HUES48 (cell line): ENCODE measurements at regions not wholly inside any gene's neighbourhood (a gene's known extent, or its start where the extent isn't known, plus 50 kb on each side); places are given as distances from the start of the nearest gene placed in this dataset.

ENCODE experiments used
- H3K27ac ChIP-seq: one replicate; pipeline ENCODE4 v1.7.0; 2013; ENCODE audit warnings: low read depth, low read length, inconsistent platforms
- H3K27me3 ChIP-seq: 2 replicates; pipeline ENCODE4 v1.6.1; 2013; ENCODE audit warnings: mild to moderate bottlenecking, low read length; ENCODE audit not compliant: control insufficient read depth, insufficient read depth
- H3K36me3 ChIP-seq: 2 replicates; pipeline ENCODE4 v1.6.1; 2013; ENCODE audit warnings: low read length; ENCODE audit not compliant: control insufficient read depth, insufficient read depth
- H3K4me1 ChIP-seq: 2 replicates; pipeline ENCODE4 v1.6.1; 2013; ENCODE audit warnings: mild to moderate bottlenecking, low read length; ENCODE audit not compliant: control insufficient read depth, insufficient read depth
- H3K4me3 ChIP-seq: 2 replicates; pipeline ENCODE4 v1.5.1; 2013; ENCODE audit warnings: mild to moderate bottlenecking, low read depth, low read length
- H3K9ac ChIP-seq: 2 replicates; pipeline ENCODE4 v1.6.1; 2013; ENCODE audit warnings: mild to moderate bottlenecking, low read depth, low read length, moderate library complexity
- H3K9me3 ChIP-seq: 2 replicates; pipeline ENCODE4 v1.6.1; 2013; ENCODE audit warnings: low read length; ENCODE audit not compliant: control insufficient read depth, insufficient read depth

- Histone ChIP-seq H3K27me3 (no peaks in the 10 kb centered on the region), H3K27ac (no peak overlapping the region), H3K4me3 (no peak overlapping the region), H3K9ac (no peak overlapping the region), H3K36me3 (no peaks in the 10 kb centered on the region), H3K9me3 (peaks cover 21% of the 10 kb centered on the region), H3K4me1 (no peaks in the 10 kb centered on the region)
Observed at GRCh38 chr1:2891923-2892448, 90.5 kb upstream of the TTC34 start.

DNA sequence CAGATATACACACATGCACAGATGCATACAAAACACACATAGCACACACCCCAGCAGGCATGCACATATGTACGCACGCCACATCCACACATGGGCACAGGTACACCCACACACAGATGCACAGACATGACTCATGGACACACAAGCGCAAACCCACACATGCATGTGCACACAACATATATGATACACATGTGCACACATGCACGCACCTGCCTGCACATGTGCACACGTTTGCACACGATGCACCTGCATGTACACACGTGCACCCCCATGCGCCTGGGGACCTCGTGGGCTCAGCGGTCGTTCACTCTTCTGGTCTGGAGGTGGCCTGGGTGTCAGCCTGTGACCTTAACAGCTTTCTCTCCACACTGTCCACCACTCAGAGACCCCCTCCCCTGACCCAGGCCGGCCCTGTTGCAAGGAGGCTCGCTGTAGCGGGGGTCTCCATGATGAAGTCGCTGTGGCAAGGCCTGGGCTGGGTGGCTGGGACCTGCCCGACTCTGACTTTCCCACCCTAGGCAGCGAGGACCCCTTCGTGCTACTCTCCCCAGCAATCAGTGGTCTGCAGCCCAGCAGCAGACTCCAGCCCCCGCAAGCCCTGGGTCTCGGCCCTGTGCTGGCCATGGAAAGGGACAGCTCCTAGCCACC lies 92.1 kb upstream of the TTC34 start:
- H3K27ac ChIP-seq: no peak overlapping the region
- no peaks in the 10 kb centered on the region for H3K36me3 ChIP-seq
- H3K27me3 ChIP-seq: no peaks in the 10 kb centered on the region
- H3K4me1 ChIP-seq: no peaks in the 10 kb centered on the region
- H3K9ac ChIP-seq: no peak overlapping the region
- H3K9me3 ChIP-seq: peaks cover 26% of the 10 kb centered on the region
- H3K4me3 ChIP-seq: no peak overlapping the region

DNA sequence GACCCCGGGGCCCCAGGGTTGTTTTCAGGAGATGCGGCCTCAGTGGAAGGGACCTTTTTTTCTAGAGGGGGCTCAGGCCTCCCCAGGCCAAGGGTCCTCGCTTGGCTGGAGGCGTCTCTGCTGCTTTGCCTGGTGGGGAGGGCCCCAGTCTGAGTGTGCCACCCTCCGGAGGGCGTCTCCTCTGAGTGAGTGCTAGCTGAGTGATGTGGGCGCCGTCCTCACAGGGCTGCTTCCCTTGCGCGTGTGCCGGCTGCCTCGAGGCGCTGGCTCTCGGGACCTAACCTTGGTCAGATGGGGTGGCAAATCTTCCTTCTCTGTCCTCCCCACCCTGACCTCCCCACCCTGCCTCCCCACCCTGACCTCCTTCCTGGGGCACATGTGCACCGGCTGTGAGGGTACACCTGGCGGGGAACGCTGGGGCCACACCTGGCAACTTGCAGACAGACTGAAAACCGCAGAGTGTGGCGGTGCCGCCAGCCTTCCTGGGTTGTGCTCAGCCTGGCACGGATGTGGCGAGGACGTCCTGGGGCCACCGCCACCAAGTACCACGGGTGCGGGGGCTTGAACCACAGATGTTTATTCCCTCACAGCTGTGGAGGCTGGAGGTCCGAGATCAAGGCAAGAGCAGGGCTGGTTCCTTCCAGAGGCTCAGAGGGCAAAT lies 93.0 kb upstream of the TTC34 start:
- H3K9ac ChIP-seq: no peak overlapping the region
- H3K9me3 ChIP-seq: peaks cover 28% of the 10 kb centered on the region
- no peak overlapping the region for H3K4me3 ChIP-seq
- no peaks in the 10 kb centered on the region for H3K36me3 ChIP-seq
- no peak overlapping the region for H3K27ac ChIP-seq
- H3K27me3 ChIP-seq: no peaks in the 10 kb centered on the region
- no peaks in the 10 kb centered on the region for H3K4me1 ChIP-seq

DNA sequence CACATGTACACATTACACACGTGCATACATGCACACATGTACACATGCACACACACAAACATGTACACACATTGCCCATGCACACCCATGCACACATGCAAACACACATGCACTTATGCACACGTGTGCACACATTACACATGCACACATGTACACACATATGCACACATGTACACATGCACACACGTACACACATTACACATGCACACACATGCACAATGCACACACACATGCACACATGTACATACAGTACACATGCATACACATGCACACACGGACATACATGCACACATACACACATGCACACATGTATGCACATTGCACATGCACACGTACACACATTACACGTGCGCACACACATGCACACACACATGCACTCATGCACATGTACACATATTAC lies 95.3 kb upstream of the TTC34 start:
- no peak overlapping the region for H3K9ac ChIP-seq
- peaks cover 42% of the 10 kb centered on the region for H3K9me3 ChIP-seq
- H3K4me1 ChIP-seq: no peaks in the 10 kb centered on the region
- H3K4me3 ChIP-seq: no peak overlapping the region; the same call in 1 of the 2 replicates
- no peak overlapping the region for H3K27ac ChIP-seq
- H3K36me3 ChIP-seq: no peaks in the 10 kb centered on the region
- H3K27me3 ChIP-seq: no peaks in the 10 kb centered on the region

DNA sequence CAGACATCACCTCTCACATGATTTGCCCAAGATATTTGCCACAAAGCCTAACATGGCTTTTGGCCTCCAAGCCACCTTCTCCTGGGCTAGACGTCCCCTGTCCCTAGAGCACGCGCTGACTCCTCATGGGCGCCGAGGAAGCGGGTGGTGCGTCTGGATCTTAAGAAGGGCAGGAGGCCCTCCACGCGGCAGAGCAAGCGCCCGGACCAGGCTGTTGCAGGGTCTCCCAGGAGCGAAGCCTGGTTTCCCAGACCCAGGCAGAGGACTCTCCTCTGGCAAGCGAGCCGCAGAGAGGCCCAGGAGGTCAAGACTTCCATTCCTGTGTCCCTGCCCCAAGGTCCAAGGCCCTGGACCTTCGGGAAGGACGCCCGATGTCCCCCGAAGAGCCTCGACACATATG lies 101.7 kb upstream of the TTC34 start:
- Histone ChIP-seq H3K9ac (no peak overlapping the region), H3K36me3 (no peaks in the 10 kb centered on the region), H3K4me1 (no peaks in the 10 kb centered on the region), H3K27ac (no peak overlapping the region), H3K9me3 (peaks cover 18% of the 10 kb centered on the region), H3K4me3 (no peak overlapping the region), H3K27me3 (no peaks in the 10 kb centered on the region)

GRCh38 chr1:2904191-2904590 lies 102.7 kb upstream of the TTC34 start:
- Histone ChIP-seq H3K4me3 (no peak overlapping the region), H3K4me1 (no peaks in the 10 kb centered on the region), H3K9ac (no peak overlapping the region), H3K27ac (no peak overlapping the region), H3K9me3 (peaks cover 18% of the 10 kb centered on the region), H3K36me3 (no peaks in the 10 kb centered on the region), H3K27me3 (no peaks in the 10 kb centered on the region)

GRCh38 chr1:2905356-2905755 lies 103.9 kb upstream of the TTC34 start:
- no peak overlapping the region for H3K4me3 ChIP-seq
- peaks cover 8% of the 10 kb centered on the region for H3K9me3 ChIP-seq
- no peak overlapping the region for H3K9ac ChIP-seq
- H3K27ac ChIP-seq: no peak overlapping the region
- H3K27me3 ChIP-seq: no peaks in the 10 kb centered on the region
- no peaks in the 10 kb centered on the region for H3K36me3 ChIP-seq
- H3K4me1 ChIP-seq: no peaks in the 10 kb centered on the region

- no peaks in the 10 kb centered on the region for H3K4me1 ChIP-seq
- no peaks in the 10 kb centered on the region for H3K36me3 ChIP-seq
- H3K27ac ChIP-seq: no peak overlapping the region
- no peak overlapping the region for H3K9ac ChIP-seq
- peaks cover 7% of the 10 kb centered on the region; the same call in 1 of the 2 replicates for H3K9me3 ChIP-seq
- no peak overlapping the region for H3K4me3 ChIP-seq
- H3K27me3 ChIP-seq: no peaks in the 10 kb centered on the region
Observed at GRCh38 chr1:2906085-2906484, 104.6 kb upstream of the TTC34 start.

DNA sequence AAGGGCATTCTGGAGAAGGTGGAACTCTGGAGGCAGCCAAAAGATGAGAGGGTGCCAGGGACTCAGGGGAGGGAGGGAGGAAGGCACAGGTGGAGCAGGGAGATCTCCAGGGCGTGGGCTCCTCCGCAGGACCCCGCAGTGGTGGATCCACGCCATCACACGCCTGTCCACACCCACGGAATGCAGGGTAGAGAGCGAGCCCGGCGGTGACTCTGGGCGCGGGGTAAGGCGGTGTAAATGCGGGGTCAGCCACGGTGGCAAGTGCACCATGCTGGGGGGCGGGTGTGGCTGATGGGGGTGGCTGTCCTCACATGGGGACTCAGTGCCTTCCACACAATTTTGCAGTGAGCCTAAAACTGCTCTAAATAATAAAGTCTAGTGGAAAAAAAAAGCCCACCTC lies 105.1 kb upstream of the TTC34 start:
- Histone ChIP-seq H3K9ac (no peak overlapping the region), H3K4me3 (no peak overlapping the region), H3K9me3 (0 out of 2 replicates have a peak, but pooled peaks cover 2% of the 10 kb centered on the region), H3K27me3 (no peaks in the 10 kb centered on the region), H3K4me1 (no peaks in the 10 kb centered on the region), H3K27ac (no peak overlapping the region), H3K36me3 (no peaks in the 10 kb centered on the region)

GRCh38 chr1:2907051-2907450 lies 105.6 kb upstream of the TTC34 start:
- H3K4me1 ChIP-seq: no peaks in the 10 kb centered on the region
- no peaks in the 10 kb centered on the region for H3K27me3 ChIP-seq
- H3K9me3 ChIP-seq: 0 out of 2 replicates have a peak, but pooled peaks cover 2% of the 10 kb centered on the region
- H3K36me3 ChIP-seq: no peaks in the 10 kb centered on the region
- H3K4me3 ChIP-seq: no peak overlapping the region
- no peak overlapping the region for H3K27ac ChIP-seq
- H3K9ac ChIP-seq: no peak overlapping the region

DNA sequence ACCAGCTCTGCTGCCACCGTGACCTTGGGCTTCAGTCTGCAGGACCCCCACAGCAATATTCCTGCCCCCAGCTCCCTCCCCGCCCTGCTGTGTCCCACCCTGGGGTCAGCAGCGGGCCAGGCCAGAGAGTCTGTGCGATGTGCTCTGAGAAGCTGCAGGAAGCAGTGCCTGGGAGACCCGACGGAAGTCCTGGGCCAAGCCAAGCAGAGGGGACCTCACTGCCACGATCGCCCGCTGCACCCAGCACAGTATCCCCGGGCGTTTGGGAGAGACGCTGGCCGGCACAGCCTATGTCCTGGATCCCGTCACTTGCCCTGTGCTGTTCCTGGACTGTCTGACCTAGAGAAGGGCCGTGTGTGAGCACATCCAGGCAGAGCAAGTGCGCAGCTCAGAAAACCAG lies 106.6 kb upstream of the TTC34 start:
- H3K27ac ChIP-seq: no peak overlapping the region
- no peaks in the 10 kb centered on the region for H3K4me1 ChIP-seq
- no peaks in the 10 kb centered on the region for H3K36me3 ChIP-seq
- H3K9me3 ChIP-seq: no peaks in the 10 kb centered on the region
- H3K27me3 ChIP-seq: no peaks in the 10 kb centered on the region
- no peak overlapping the region for H3K9ac ChIP-seq
- H3K4me3 ChIP-seq: no peak overlapping the region
